ENCODE measurements at regions not wholly inside any gene's neighbourhood (a gene's known extent, or its start where the extent isn't known, plus 50 kb on each side); places are given as distances from the start of the nearest gene placed in this dataset.
"Not testable (repeated sequence)": the region's sequence is repeated elsewhere in the genome, so short reads cannot be mapped to it uniquely, and the experiment has no call there.

DNA sequence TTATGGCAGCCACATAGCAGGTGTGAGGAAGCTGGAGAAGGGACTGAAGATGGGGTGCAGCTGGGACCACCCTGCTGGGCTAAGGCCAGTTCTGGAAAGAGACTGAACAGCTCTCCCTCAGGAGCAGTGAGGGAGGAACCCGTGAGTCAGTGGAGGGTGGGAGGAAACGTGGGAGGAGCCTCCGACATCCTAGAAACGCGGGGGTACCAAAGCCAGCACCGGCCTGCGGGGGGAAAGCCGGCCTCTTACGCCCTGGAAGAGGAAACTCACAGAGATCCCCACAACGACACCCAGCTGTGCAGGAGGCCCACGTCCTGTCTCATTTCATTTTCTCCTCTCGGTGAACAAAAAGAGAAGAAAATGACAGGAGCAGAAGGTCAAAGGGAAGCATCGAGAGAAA is 185.8 kb upstream of the IRX4 start:
- DNase-seq, result no peak

GRCh38 chr5:2066373-2066772 is 183.6 kb upstream of the IRX4 start:
- peak in 1 of 3 experiments; percentile 19 for DNase-seq

GRCh38 chr5:2063380-2063779 is 180.7 kb upstream of the IRX4 start:
- not testable (repeated sequence) for DNase-seq

DNA sequence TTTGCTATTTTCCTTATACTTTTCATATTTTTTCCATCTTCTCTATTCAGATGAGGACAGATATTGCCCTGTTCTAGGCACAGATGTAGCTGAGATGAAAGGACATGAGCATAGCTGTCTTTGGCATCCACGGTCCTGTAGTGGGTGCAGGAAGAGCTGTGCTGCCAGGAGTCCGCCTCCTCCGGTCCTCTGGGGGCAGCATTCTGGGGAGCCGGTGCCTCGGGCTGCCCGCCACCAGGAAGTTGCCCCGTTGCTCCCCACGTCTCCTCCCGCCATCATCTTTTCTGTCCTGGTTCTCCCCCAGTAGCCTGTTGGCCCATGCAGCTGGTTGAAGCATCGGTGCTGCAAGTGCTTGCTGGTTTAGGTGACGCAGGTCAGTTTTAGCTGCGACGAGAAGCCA is 170.0 kb upstream of the IRX4 start:
- no peak for DNase-seq

DNA sequence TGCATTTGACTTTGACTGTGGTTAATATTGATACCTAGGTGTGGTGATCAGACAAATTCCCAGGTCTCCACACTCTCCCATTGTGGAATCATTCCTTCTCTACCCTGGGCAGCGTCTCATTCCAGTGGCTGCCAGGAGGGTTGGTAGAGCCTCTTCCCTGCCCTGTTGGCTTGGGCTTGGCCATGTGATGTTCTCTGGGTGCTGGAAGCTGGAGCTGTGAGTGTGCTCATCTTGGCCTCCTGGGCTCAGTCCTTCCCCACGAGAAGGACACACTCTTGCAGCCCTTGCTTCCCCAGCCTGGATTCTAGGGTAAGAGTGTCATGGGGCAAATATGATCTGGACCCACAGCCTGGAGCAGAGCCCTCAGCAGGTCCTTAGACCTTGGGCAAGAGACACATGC is 167.2 kb upstream of the IRX4 start:
- DNase-seq, result no peak

DNA sequence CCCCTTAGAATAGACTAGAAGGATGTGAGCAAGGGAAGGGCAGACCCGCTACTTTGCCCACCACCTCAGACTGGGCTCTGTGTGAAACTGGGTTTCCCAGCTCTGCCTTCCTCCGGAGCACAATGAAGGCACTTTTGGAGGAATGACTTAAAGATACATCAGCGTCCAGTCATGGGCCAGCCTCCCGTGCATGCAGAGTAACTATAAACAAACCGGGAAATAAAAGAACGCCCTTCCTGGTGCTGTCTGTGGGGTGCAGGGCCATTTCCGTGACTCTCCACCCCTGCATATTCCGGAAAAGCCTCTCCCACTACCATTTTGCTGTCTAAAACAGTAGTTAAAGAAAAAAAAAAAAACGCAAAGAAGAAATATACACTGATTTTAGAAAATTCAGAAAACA is 165.9 kb upstream of the IRX4 start:
- DNase-seq, result no peak

DNA sequence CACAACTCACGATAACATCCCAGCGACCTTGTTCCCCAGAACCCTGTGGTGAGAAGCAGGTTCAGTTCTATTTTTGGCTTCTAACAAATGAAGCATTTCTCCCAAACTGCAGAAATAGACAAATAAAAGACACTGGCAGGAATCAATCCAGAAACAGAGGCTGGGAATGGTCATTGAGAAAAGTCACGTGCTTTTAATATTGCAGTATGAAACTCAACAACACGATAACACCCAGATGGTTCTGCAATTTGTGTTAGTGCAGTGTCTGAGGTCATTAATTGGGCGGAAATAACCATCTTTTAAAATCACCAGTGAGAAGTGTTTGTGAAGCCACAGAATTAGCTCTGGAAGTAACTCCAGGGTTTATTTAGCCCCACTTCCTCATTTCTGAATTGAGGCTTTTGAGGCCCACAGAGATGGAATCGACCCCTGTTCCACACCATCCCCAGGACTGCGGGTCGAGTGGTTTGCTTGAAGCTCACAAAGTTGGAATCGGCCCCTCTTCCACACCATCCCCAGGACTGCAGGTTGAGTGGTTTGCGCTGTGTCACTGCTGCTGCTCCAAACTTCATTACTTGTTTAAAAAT is 164.7 kb upstream of the IRX4 start:
- DNase-seq, result no peak

DNA sequence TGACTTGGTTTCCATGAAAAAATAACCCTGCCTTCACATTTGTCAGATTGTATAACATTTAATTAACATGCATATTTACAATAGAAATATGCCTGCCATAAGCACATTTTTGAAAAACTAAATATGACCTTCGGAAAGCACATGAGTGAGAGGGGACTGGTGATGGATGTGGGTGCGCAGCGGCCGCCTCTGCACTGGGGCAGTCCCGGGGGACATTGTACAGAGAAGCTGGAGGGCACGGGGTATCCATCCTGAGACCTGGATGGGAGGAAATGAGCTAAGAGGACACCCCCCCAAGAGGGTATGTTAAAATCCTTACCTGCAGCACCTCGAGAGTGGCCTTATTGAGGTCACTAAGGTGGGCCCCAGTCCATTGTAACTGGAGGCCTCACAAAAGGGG is 161.3 kb upstream of the IRX4 start:
- no peak for DNase-seq

DNA sequence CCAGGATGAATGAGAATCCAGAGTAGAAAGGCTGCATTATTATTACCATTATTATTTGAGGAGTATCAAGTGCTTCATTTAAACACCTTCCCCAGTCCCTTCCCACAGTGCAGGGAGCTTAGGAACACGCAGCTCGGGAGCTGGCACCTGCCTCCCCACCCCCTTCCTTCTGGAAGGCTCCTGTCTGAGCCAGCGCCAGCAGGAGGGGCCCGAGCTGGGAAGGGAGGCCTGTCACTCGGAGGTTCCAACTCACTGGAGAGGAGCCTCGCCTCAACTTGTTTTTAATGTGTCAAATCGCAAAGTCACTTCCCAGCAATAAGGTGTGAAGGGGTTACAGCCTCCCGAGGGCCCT is 156.4 kb upstream of the IRX4 start:
- peak in 1 of 3 experiments; percentile 42 for DNase-seq

GRCh38 chr5:2038321-2039179 is 155.8 kb upstream of the IRX4 start:
- peak; percentile 56 to 76 (median 63) for DNase-seq

DNA sequence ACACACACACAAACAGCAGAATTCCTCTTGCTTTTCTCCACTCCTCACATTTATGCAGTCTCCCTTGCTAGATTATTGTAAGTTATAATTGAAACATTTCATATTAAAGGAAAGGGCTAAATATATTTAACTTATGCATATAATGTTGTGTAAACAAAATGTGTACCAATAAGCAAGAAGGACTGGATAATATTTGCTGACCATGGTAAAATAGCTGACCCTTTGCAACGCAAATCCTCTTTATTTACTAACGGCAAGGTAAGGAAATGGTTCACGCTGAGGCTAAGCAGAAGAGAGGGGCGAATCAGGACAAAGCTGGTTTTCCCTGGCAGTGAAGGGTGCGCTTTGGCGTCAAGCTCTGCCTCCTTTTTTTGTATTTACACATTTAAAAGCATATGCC is 154.2 kb upstream of the IRX4 start:
- DNase-seq, result no peak

DNA sequence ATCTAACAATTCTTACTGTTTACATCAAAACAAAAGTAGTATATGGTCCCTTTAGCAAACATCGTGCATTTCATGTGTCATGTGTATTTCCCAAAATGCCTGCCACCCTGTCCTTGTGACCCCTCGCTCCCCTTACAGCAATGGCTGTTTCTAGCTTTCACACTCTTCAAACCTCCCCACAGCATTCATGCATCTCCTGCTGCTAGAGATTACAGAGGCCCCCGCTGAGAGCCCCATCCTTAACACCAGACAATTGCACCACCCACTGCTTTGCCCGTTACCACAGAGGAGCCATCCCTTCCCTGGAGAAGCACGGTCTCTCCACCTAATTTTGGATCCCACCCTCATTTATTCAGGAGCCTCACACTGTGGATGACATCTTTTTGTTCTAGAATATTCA is 149.7 kb upstream of the IRX4 start:
- DNase-seq, result no peak

- no peak for DNase-seq
Measured at GRCh38 chr5:2031581-2031980, 148.9 kb upstream of the IRX4 start.

- no peak for DNase-seq
Measured at GRCh38 chr5:2030131-2030530, 147.4 kb upstream of the IRX4 start.

GRCh38 chr5:2029206-2029605 is 146.5 kb upstream of the IRX4 start:
- DNase-seq, result no peak

GRCh38 chr5:2027790-2028189 is 145.1 kb upstream of the IRX4 start:
- no peak for DNase-seq

- DNase-seq, result no peak
Measured at GRCh38 chr5:2024986-2025721, 142.4 kb upstream of the IRX4 start.

DNA sequence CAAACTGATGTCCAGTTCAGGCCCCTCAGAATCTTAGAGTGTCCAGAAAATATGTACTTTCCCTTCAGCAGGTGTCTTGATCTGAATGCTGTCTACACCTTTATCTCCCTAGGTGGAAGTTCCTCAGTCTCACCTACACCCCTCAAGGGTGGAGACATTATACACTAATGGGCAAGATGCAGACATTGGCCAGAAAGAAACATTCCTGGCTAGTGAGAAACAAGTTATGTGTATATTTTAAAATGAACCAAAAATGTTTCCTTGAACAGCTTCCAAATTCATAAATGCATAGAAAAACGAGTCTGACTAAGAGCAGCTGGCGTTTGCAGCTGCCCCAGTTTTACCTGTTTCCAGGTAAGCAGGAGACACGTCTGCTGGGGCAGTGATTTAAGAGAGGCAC is 140.5 kb upstream of the IRX4 start:
- DNase-seq, result no peak

DNA sequence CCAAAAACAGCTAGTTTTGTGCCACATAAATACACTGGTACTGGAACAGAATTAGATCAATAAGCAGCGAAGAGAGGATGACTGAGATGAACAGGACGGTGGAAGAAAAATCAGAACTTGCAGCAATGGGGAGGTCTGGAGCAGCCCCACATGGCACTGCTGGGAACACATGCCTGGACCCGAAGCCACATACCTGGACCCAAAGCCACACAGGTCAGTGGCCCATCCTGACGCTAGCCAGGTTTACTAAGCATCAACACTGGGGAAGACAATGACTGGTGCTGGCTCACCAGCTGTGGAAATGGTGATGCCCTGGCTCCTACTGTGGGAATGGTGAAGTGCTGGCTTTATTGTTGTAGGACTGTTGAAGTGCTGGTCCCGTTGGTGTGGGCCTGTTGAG is 139.7 kb upstream of the IRX4 start:
- DNase-seq, result no peak

- DNase-seq, result no peak
Measured at GRCh38 chr5:2021484-2022176, 138.9 kb upstream of the IRX4 start.

- no peak for DNase-seq
Measured at GRCh38 chr5:2020730-2021129, 138.0 kb upstream of the IRX4 start.

GRCh38 chr5:2019716-2020115 is 137.0 kb upstream of the IRX4 start:
- no peak for DNase-seq

DNA sequence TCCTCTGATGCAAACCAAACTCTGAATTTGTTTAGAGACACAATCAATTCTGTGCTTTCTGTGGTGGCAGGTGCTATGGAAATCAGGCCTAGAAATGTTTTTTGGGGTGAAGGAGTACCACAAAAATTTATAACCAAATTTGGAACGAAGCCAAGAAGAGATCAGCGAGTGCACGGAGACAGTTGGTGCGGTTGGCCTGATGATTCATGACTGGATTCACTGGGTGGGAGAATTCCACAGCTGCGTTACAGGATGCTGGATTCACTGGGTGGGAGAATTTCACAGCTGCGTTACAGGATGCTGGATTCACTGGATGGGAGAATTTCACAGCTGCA is 135.6 kb upstream of the IRX4 start:
- DNase-seq, result no peak

All from NCI-H1417 (cell line).